GM18873 (cell line): ENCODE measurements at regions not wholly inside any gene's neighbourhood (a gene's known extent, or its start where the extent isn't known, plus 50 kb on each side); places are given as distances from the start of the nearest gene placed in this dataset.
A peak's percentile ranks its signal among the peaks of the same experiment; 100 is the strongest.

ENCODE experiments used
- ATAC-seq: cut with Tn5 transposase; IDR thresholded peaks from one replicate; pipeline ENCODE4 v1.9.1; 2021; ENCODE audit warnings: mild to moderate bottlenecking, moderate library complexity, moderate number of reproducible peaks; ENCODE audit not compliant: unreplicated experiment, low FRiP score

DNA sequence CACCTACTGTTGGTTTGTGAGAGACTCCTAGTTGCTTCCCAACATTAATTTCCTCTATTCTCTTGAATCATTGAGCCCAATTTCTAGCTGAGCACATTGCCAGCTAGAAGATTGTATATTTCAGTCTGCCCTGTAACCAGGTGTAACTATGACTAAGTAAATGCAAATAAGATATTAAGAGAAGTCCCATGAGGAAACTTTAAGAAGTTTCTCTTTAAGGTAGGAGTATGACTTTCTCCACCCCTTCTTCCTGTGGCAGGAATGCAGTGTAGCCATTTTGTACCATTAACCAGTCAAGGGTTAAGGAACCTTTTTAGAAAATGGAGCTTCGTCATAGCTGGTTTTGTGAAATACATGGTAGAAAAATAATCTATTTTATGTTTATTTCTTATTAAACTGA lies 534.2 kb upstream of the RGS18 start:
- ATAC-seq = no peak

DNA sequence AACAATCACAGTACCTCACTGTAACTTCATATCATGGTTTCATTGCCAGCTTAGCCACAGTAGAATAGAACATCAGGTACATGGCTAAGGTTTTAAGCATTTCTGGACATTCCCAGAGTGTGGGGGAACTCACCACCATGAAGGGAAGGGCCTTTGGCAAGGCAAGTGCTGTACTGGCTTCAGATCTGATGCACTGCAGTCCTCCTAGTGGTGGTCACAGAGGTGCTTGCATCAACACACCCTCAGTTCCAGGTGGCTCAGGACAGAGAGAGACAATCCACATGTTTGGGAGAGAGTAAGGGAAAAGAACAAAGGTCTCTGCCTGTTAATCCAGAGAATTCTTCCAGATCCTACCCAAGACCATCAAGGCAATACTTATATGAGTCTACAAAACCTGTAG lies 528.4 kb upstream of the RGS18 start:
- no peak for ATAC-seq

DNA sequence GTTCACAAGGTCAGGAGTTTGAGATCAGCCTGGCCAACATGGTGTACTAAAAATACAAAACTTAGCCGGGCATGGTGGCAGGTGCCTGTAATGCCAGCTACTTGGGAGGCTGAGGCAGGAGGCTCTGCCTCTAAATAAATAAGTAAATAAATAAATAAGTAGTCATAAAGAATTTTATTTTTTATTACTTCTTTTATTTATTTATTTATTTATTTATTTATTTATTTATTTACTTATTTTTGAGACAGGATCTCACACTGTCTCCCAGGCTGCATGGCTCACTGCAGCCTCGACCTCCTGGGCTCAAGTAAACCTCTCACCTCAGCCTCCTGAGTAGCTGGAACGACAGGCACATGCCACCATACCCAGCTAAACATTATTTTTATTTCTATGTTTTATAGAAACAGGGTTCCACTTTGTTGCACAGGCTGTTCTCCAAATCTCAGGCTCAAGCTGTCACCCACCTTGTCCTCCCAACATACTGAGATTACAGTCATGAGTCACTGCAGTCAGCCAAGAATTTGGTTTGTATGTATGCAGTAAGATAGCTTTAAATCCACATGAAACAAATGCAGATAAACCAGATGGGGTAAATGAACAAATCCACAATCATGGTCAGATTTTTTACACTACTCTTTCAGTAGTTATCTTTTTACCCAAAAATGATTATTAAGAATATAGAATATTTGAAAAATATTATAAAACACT lies 523.3 kb upstream of the RGS18 start:
- ATAC-seq = no peak

DNA sequence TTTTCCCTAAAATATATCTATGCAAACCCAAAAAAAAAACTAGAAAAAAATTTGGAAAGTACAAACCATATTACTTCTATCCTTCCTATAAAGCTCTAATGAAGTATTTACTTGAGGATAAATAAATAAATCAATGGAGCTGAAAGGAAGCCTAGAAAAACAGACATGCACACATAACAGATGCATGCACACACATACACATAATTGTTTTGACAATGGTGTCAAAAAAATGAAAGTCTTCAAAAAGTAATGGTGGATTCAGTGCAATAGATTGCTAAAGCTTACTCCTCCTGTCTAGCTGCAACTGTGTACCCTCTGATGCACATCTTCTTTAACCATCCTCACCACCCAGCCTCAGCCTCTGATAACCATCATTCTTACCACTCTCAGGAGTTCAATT lies 521.9 kb upstream of the RGS18 start:
- ATAC-seq = no peak

DNA sequence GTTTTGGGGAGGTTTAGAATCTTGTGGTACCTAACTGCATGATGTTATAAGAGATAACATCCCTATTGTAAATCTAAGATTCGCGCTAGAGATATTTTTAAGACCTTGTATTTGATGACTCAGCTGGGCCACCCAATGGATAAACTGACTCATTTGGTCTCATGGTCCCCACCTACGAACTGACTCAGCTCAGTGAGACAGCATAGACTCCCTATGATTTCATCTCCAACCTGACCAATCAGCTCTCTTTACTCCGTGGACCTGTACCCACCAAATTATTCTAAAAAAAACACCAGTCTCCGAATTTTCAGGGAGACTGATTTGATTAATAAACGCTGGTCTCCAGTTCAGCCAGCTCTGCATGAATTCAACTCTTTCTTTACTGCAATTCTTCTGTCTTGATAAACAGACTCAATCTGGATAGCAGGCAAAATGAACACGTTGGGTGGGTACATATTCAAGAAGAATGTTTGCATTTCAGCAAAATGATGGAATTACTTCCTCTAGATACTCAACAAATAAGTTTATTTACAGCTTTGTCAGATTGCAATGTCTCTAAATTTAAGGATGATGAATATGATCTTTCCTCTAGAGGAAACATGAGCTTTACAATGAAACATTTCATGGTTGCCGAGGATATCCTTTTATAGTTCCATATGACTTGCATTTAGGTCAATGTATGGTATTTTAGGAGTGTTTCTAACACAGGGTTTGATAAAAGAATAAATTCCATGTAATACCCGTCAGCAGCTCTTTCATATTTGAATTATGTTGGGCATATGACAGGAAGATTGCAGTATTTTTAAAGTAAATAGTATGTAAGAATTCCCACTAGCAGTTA lies 516.6 kb upstream of the RGS18 start:
- no peak for ATAC-seq

DNA sequence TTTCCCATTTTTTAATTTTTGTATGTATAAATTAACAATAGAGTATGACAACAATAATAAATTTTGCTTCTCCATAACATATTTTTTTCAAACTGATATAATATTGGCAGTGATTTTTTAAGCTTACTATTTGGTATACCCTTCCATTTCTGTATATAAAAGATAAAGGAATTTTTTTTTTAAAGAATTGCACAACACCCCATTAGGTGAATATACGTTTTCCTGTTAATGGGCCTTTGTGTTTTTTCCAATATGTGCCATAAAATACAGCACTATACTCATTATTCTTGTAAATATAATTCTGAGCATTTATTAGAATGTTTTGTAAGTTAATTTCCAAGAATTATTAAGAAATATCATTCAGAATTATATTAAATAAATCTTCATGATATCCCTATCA lies 515.2 kb upstream of the RGS18 start:
- no peak for ATAC-seq

DNA sequence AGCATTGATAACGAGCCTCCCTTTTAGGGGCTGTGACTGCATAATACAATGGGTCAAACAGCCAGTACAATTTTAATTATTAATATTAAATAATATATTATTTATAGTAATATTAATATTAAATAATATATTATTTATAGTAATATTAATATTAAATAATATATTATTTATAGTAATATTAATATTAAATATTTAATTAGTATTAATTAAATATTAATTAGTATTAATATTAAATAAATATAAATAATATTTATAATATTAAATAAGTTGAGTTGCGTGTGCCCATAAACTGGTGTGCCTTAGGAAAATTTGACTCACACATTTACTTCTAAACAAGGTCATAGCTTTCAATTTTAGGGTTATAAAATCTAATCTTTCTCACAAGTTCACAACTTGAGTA lies 509.3 kb upstream of the RGS18 start:
- ATAC-seq = no peak

DNA sequence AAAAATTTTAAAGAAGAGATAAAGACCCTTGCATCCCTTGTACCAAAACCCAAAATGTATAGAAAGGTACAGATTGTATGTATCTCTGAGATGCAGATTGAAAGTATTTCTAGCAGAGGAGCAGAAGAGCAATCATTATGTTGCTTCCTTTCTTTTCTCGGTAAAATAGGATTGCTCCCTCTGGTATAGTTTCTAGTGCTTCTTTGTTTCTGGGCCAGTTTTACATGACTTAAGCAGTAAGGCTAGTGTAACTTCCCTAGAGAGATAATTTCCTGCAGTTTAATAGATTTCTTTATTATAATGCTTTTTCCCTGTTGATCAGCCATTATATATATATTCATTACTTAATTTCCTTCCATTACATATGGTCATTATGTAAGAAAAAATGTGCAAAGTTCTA lies 496.2 kb upstream of the RGS18 start:
- ATAC-seq = no peak

DNA sequence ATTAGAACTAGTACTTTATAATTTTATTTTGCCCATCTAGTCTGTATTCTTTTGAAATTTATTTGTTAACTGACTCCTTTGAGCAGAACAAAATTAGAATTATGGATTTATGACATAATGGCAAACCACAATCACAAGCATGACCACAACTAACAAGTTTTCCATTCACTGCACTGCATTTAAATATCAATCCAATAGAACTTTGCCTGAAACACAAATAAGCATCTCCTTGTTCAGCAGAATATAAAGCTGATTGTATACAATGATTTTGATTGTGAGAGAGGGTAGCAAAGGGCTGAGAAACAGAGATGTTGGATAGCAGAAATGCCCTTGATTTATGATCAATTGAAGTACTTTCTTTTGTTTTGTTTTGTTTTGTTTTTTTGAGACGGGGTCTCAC lies 495.5 kb upstream of the RGS18 start:
- no peak for ATAC-seq

DNA sequence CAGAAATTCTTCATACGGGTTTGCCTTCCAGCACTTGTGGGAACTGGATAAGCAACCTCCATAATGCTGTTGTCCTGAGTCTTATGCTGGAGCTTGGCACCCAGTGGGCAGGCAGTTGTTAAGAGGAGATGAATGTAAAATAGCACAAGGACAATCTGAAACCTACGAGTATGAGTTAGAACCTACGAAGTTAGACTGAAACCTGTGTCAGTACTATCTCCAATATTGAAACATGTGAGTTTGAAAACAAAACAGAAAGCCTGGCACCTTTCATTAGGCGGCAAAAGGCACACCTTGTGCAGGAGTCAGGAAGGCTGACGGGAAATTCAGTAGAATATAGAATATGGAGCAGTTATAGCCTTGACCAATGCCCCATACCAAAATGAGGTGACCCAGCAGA lies 489.7 kb upstream of the RGS18 start:
- no peak for ATAC-seq

DNA sequence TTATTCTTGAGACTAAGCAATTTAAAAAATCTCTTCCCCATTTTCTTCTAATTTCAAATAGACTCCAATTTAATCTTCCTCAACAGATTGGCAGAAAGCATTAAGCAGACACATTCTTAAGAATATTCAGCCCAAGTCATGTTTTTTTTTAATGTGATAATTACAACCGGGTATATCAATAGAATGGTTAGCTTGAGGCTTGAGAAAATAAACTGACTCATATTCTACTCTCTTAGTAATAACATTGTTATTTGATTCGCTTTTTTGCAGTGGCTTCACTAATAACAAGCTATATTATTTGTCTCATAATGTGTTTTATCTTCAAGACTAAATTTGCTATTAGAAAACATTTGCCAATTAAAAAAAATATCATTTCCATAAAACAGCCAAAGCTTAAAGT lies 488.6 kb upstream of the RGS18 start:
- no peak for ATAC-seq

DNA sequence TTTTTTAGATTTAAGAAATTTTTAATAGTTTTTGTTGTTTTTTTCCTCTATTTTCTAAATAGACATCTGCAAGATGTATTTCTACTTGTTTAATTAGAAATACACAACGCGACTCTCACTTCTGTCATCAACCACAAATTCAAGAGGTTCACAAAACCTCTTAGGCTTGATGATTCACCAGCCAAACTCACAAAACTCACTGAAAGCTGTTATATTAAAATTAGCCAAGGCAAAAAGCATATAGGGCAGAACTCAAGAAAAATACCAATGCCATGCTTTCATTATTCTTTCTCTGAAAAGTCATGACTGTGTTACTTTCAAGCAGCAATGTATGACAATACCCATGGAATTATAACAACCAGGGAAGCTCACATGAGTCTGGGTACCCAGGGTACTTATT lies 487.0 kb upstream of the RGS18 start:
- ATAC-seq = no peak

DNA sequence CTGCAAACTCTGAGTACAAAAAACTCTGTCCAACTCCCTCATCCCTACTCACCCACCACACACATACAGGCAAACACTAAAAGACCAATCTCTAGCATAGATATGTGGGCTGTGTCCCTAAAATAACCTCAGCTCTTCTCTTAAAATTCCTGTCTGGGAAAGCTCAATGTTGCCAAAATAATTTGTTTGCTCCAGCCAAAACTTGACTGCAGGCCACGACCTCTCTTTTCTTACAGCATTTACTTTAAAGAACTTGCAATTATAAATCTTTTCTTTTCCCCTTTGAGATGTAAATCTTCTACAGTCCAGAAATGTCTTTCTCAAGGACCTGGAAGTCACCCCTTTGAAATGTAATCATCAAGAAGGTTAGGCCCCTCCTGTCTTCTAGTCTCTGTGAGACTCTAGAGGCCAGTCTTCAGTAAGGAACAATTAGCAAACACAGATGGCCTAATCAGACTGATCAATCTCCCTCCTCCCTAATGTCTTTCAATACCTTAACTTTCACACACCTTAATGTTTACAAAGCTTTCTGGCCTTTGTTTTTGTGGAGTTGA lies 483.6 kb upstream of the RGS18 start:
- no peak for ATAC-seq

DNA sequence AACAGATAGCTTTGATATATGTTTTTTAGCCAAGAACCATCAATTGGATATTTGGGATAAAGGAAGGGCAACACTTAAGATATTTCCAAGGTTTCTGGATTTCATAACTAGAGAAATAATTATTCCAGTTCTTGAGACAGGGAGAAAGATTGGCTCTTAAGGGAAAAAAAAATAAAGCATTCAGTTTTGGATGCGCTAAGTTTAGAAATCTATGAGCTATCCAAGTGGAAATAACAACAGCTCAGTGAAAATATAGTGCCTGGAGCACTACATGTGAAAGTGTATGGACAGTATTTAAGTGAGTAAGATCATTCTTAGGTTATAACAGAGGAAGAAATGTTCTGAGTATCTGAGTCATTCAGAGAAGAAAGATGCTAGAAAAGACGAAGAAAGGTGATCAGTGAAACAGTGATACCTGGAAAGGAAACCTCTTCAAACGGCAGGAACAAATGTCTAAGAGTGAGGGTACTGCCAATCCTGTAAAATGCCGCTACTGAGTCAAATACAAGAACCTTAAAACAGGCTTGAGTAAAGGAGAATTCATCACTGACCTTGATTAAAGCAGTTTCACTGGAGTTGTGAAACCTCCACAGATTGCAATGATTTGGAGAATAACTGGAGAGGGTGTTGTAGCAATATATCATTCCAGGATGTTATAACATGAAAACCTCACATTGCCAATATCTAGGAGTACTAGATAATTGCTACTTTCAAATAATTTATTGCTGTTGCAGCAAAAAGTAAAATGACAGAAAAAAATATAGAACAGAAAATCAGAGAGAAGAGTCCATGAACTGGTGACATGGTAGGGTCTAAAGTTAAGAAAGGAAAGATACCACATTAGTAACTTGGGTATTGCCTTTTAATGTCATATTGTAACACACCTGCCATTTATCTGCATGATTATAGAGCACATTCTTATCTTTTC lies 482.1 kb upstream of the RGS18 start:
- ATAC-seq = no peak

DNA sequence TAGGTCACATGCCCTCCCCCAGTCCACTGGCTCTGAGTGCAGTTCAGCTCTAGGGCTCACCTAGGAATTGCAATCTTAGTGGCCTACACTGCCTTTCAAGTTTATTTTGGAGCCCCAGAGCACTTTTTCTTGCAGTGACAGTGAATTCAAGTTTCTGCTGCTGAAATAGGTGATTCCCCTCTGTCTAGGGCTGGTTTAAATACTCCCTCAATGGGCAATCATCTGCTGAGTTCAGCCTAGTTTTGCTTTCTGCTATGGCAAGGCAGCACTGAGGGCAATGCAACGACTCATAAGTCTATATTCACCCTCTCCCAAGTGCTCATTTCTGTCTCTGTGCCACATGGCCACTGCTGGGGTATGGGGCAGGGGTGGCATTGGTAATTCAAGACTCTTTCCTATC lies 472.6 kb upstream of the RGS18 start:
- no peak for ATAC-seq

DNA sequence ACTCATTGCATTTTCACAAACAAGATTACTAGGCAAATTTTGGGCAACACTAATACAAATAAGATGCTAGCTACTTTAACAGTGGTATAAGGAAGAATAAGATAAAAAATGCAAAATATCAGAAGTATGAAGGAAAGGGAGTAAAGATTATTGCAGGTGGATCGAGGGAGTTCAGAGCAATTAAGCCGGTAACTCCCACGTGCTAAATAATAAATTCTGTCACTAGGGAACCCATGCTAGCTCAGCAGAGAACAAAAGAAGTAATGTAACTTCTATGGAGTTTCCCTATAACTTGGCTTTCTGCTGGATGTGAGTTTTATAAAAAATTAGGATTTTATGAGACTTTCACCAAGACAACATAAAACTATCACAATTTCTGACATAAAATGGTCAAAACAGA lies 470.5 kb upstream of the RGS18 start:
- no peak for ATAC-seq

DNA sequence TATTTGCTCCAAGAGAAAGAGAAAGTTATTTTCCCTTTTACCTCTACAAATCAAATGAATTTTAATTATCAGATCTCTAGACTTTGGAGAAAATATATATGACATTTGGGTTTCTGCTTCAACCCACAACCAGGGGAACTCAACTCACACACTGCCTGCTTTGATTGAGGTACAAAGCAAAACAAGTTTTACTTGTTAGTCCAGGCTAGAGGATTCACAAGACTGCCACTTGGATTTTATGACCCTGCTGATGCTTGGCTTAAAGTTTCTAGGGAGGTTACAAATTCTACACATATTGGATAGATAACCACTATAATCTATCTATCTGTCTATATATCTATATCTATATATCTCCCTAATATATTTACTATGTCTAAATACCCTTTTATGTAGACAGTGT lies 467.3 kb upstream of the RGS18 start:
- no peak for ATAC-seq

DNA sequence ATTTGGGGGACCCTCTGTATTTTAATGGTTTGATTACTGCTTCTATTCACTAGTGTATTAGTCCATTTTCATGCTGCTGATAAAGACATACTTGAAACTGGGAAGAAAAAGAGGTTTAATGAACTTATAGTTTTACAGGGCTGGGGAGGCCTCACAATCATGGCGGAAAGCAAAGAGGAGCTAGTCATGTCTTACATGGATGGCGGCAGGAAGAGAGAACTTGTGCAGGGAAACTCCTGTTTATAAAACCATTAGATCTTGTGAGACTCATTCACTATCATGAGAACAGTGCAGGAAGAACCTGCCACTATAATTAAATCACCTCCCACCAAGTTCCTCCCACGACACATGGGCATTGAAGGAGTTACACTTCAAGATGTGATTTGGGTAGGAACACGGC lies 464.5 kb upstream of the RGS18 start:
- no peak for ATAC-seq

DNA sequence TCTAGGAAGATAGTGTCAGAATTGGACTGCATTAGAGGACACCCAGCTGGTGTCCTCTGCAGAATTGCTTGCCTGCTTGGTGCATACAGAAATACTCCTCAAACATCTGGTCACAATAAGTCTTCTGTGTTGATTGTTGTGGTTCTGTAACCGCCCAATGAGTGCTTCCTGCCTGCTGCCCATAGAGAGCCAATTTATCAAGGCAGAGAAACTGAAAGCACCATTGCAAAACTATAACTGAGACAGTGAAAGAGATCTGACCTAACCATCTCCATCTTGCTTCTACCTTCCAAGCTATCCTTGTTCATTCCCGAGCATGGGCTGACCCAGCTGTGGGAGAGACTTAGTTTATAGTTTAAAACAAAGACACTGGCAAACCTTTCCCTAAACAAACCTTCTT lies 462.4 kb upstream of the RGS18 start:
- ATAC-seq = peak; percentile 83

DNA sequence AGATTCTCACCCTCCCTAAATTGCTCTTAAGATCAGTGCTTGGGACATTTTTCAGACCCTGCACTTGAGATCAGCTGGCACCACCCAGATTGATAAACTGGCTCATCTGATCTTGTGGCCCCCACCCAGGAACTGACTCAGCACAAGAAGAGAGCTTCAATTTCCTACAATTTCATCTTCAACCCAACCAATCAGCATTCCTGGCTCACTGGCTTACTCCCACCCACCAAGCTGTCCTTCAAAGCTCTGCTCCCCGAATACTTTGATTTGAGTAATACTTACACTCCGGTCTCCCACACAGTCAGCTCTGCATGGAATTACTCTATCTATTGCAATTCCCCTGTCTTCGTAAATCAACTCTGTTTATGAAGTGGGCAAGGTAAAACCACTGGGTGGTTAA lies 461.9 kb upstream of the RGS18 start:
- no peak for ATAC-seq

DNA sequence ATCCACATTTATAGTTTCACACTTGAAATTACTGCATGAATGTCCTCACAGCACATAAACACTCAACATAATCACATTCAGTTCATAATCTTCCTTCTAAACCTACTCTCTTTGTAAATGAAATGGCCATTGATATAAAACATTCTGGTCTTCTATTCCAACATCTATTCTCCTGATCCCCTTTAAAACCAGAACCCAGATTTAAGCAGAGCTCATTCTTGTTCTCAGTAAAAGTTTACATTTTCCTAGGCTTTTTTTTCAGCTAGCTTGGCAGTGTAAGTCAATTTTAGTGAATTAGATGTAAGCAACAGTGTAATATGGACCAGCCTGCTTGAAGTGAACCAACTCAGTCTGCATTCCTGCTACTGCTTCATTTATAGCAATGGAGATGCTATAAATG lies 460.7 kb upstream of the RGS18 start:
- ATAC-seq = no peak
